Endothelial cell of hepatic sinusoid (primary cell): ENCODE measurements at regions not wholly inside any gene's neighbourhood (a gene's known extent, or its start where the extent isn't known, plus 50 kb on each side); places are given as distances from the start of the nearest gene placed in this dataset.

Experiments used
- in situ Hi-C: cut with HindIII; loops from 2 replicates; pipeline ENCODE4 v1.10.0; 2017; ENCODE audit warnings: low sequenced_read_pairs

GRCh38 chr5:39599721-39600431 lies 175.1 kb upstream of the DAB2 start:
- in situ Hi-C loops: no loop called here

GRCh38 chr5:39598661-39599248 lies 174.0 kb upstream of the DAB2 start:
- in situ Hi-C loops: no loop called here

GRCh38 chr5:39588179-39588578 lies 163.4 kb upstream of the DAB2 start:
- in situ Hi-C loops: loop anchor here (5.0 kb wide), 1 partner anchor 1099 kb away; no protein-coding TSS in a partner anchor

GRCh38 chr5:39587675-39588074 lies 162.9 kb upstream of the DAB2 start:
- in situ Hi-C loops: loop anchor here (5.0 kb wide), 1 partner anchor 1100 kb away; no protein-coding TSS in a partner anchor

GRCh38 chr5:39586185-39586584 lies 161.4 kb upstream of the DAB2 start:
- in situ Hi-C loops: loop anchor here (5.0 kb wide), 1 partner anchor 1101 kb away; no protein-coding TSS in a partner anchor

GRCh38 chr5:39584927-39585326 lies 160.1 kb upstream of the DAB2 start:
- in situ Hi-C loops: loop anchor here (5.0 kb wide), 1 partner anchor 1102 kb away; no protein-coding TSS in a partner anchor

GRCh38 chr5:39580702-39581453 lies 156.1 kb upstream of the DAB2 start:
- in situ Hi-C loops: no loop called here

GRCh38 chr5:39579750-39580149 lies 155.0 kb upstream of the DAB2 start:
- in situ Hi-C loops: no loop called here

GRCh38 chr5:39578887-39579497 lies 154.2 kb upstream of the DAB2 start:
- in situ Hi-C loops: no loop called here

GRCh38 chr5:39577529-39577928 lies 152.7 kb upstream of the DAB2 start:
- in situ Hi-C loops: no loop called here

- in situ Hi-C loops: no loop called here
Measured at GRCh38 chr5:39570403-39571027, 145.7 kb upstream of the DAB2 start.

- in situ Hi-C loops: no loop called here
Measured at GRCh38 chr5:39569857-39570256, 145.1 kb upstream of the DAB2 start.

GRCh38 chr5:39566891-39567290 lies 142.1 kb upstream of the DAB2 start:
- in situ Hi-C loops: no loop called here

GRCh38 chr5:39566029-39566428 lies 141.2 kb upstream of the DAB2 start:
- in situ Hi-C loops: no loop called here

- in situ Hi-C loops: no loop called here
Measured at GRCh38 chr5:39561421-39561820, 136.6 kb upstream of the DAB2 start.

- in situ Hi-C loops: no loop called here
Measured at GRCh38 chr5:39560726-39561125, 135.9 kb upstream of the DAB2 start.

- in situ Hi-C loops: no loop called here
Measured at GRCh38 chr5:39559923-39560322, 135.1 kb upstream of the DAB2 start.

GRCh38 chr5:39558541-39558940 lies 133.8 kb upstream of the DAB2 start:
- in situ Hi-C loops: no loop called here

GRCh38 chr5:39555788-39556187 lies 131.0 kb upstream of the DAB2 start:
- in situ Hi-C loops: no loop called here

- in situ Hi-C loops: no loop called here
Measured at GRCh38 chr5:39547553-39548154, 122.9 kb upstream of the DAB2 start.
